Islet precursor cell (in vitro differentiated cells): ENCODE measurements at regions not wholly inside any gene's neighbourhood (a gene's known extent, or its start where the extent isn't known, plus 50 kb on each side); places are given as distances from the start of the nearest gene placed in this dataset.
A peak's percentile ranks its signal among the peaks of the same experiment; 100 is the strongest.

Source experiments
- DNase-seq: peaks from one replicate; pipeline ENCODE4 v3.0.0-alpha.2; 2018

DNA sequence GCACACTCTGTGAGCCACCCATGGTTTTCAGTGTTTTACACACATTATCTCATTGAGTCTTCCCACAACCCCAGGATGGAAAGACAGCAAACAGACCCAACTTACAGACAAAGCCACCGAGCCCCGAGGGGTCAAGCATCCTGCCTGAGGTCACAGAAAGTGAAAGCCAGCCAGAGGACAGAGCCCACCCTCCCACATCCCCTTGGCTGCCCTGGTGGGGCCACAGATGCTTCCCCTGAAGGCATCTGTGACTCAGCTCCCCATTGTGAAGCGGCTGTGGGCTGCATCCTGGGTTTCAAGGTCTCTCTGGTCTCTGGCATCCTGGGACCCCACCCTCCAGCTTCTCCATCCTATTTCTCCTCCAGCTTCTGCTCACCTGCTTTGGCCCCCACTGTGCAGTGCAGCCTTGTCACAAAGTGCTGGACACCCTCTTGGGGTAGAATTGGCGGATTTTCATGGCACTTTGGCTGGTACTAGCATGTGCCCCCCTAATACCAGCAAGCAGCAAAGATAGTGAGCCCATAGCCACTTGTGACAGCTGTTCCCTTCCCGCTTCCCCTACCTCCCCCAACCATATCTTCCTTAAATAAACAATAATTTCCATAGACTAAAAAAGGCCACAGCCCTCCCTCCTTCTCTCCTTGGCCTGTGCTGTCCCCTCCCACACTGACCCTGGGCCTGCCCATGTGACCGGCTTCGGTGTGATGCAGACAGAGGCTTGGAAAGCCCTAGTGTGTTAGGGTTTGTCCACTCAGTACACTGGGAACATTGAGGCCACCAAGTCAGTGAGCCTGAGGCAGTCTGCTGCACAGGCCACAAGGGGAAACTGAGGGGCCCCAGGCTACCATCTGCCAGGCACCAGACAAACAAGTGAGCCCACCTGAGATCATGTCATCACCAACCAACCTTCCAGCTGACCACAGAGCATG lies 53.9 kb upstream of the SHISAL1 start:
- no peak for DNase-seq

DNA sequence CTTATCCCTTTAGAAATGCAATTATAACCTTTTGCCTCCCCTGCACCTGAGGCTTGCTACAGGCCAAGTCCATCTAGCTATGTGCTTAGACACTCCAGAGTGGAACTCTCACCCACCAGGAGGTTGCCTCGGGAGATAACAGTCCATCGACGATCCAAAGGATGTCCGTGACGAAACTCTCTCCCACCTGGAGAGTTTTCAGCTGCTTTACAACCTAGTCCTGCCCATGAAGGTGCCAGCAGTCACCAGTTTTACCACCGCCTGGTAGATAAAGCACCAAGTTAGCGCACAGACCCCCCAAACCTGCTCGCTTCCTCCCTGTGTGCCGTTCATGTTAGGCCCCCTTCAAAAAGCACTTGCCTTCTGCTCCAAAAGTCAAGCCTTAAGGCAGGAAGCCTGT lies 53.1 kb upstream of the SHISAL1 start:
- DNase-seq, result no peak

DNA sequence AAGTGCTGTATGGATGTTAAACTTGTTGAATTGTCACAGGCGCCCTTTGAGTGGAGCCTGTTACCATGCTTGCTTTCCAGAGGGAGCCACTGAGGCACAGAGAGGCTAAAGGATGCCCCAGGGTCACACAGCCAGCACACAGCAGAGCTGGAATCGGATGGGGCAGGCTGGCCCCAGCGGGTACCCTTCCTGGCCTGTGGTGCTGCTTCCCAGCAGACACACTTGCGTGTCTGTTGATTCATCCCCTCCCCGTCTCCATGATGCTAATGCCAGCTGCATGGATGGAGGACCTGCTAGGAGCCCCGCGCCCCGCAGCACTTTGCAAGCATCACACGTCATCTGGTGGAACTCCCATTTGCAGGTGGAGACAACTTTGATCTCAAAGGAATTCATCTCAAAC lies 52.4 kb upstream of the SHISAL1 start:
- no peak for DNase-seq

DNA sequence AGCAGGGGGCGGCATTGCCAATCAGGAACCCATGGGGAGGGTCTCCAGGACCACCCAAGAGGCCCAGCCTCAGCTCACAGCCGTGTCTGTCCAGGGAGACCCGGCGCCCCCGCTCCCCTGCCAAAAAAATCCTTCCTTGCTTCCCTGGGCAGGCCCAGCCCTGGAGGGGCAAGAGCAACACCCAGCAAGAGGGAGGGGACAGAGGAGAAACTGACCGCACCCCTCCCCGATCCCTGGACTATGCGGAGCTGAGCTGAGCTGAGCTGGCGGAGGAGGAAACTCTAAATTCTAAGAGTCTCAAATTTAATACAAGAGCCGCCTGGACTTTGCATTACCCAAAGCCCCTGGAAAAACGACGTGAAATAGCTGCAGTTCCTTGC lies 52.0 kb upstream of the SHISAL1 start:
- DNase-seq, result no peak

DNA sequence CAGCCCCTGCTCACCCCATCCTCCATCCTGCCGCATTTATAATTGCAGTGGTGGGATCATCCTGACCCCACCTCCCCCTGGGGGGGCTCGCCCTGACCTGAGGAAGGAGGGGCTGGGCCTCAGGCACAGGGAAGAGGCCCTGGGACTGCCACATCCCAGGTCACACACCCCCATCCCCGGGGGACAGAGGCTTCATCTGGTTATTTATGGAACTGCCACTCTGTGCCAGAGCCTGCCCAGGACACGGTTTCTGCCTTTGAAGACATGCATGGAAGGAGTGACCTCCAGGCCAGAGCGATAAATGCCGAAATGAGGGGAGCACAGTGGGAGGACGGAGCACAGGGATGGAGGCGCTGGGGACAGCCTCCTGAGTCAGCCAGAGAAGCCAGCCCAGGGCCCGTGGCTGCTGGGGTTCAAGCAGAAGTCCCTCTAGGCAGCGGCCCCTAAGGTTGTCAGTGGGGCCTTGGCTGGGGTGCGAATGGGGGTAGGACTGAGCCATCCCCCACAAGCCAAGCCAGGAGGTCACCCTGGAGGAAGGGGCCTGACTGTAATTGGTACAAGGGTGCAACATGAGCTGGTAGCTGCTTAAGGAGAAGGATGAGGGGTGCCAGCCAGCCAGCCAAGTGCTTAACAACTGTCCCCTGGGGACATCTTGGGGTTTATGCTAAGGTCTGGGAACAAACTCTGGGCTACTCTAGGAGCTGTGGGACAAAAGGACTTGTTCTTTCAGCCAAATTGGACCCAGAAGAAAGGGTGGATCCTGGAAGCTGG lies 51.4 kb upstream of the SHISAL1 start:
- no peak for DNase-seq

DNA sequence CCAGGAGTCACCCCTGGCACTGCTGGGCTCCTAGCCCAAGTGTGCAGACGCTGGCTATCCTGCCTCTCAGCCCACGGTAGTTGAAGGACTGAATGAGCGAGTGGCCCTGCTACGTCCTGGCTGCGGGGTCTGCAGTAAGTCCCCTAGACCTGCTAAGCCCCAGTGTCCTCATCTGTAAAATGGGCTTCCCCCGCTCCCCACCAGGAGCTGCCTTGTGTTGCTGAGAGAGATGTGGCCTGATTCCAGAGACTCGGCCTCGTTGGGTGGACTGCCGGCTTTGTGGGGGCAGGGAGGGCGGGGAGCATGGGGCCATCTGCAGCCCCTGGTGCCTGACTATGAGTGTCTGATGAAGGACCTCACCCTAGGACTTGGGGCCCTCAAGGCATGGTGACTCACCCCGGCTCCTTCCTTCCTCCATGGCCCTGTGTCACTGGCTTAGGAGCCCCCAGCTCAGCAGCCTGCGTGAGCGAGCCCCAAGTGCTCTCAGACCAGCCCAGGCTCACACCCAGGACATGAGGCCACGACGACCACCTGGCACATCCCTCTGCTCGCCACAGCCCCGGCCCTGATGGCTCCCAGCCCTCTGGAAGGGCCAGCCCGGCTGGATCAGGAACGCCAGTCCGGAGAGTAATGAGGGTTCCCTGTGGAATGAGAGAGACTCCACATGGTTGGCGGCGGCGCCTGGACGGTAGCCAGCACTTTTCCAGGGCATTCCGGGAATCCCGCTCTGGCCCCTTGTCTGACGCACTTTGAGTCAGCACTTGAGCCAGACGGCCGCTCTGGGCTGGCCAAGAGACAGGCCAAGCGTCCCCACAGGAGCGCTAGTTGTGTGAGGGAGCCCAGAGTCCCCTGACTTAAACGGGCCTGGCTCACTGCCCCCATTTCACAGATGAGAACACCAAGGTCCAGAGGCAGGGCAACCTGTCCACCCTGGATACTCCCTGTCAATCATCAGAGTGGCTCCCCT lies 50.5 kb upstream of the SHISAL1 start:
- DNase-seq, result peak; percentile 71

DNA sequence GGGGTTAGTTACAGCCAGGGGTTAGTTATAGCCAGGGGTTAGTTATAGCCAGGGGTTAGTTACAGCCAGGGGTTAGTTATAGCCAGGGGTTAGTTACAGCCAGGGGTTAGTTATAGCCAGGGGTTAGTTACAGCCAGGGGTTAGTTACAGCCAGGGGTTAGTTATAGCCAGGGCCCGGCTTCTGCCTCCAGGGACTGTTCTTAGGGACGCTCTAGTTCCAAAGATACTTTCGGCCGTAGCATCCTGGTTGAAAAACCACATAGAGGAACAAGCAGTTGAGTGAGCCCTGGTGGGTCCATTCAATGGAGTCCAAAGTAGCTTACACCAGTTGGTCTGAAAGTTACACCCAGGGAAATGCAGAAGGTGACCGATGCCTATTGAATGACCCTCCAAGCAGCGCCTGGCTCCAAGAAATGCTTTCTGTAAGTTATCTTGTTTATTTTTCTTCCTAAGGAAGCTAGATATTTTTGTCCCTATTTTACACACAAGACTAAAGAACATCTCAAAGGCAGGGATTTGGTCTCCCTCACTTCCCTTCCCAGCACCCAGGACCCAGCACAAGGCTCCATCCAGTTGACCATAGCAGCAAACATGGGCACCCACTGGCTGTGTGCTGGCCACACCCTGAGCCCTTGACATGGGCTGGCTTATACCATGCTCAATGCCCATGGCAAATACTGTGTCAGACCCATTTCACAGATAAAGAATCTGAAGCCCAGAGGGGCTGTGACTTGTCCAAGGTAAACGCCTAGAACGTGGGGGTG lies 49.7 kb upstream of the SHISAL1 start:
- DNase-seq, result no peak
